Caco-2 (cell line): ENCODE measurements at regions not wholly inside any gene's neighbourhood (a gene's known extent, or its start where the extent isn't known, plus 50 kb on each side); places are given as distances from the start of the nearest gene placed in this dataset.

ENCODE experiments used
- BruUV-seq: library from RNA; stranded (reverse); fragments of 400-500 nt; replicated peaks from 2 replicates; lab custom pipeline; 2021; lab: Mats Ljungman, UMichigan
- CTCF ChIA-PET: fragments of 300-600 bp; sonication (Branson Sonifier 250); formaldehyde crosslinking; loops from one replicate; lab custom pipeline; 2022; ENCODE audit warnings: antibody characterized with exemption; lab: Charles Lee
- POLR2A ChIA-PET: fragments of 300-600 bp; sonication (Branson Sonifier 250); formaldehyde crosslinking; loops from one replicate; lab custom pipeline; 2022; ENCODE audit warnings: antibody characterized with exemption; lab: Charles Lee
- DNase-seq, 2 experiments: peaks; one replicate each; pipeline versions ENCODE4 v3.0.0 to v3.0.0-alpha.2; 2020 to 2022
- H3K27me3 ChIP-seq: replicated peaks from 2 replicates; pipeline ENCODE4 v1.6.0; 2011; ENCODE audit warnings: low read length; ENCODE audit not compliant: control insufficient read depth, insufficient read depth
- H3K36me3 ChIP-seq: 2 replicates; pipeline ENCODE4 v1.5.1; 2011; ENCODE audit warnings: low read length; ENCODE audit not compliant: control insufficient read depth, insufficient read depth
- H3K4me1 ChIP-seq: fragments of 250-450 bp; sonication (Bioruptor Pico); 2 replicates; pipeline ENCODE4 v1.5.1; 2020; ENCODE audit warnings: mild to moderate bottlenecking
- H3K4me3 ChIP-seq: 2 replicates; pipeline ENCODE4 v1.5.1; 2011; ENCODE audit warnings: low read depth, mild to moderate bottlenecking, control low read depth, low read length
- H3K9me3 ChIP-seq: fragments of 250-450 bp; sonication (Bioruptor Pico); 2 replicates; pipeline ENCODE4 v1.5.1; 2020; ENCODE audit warnings: mild to moderate bottlenecking, moderate library complexity
- H3K27ac Mint-ChIP-seq: one replicate; pipeline ENCODE4 v1.8.0; 2022; ENCODE audit warnings: mixed read lengths; ENCODE audit not compliant: unreplicated experiment
- H3K27me3 Mint-ChIP-seq: one replicate; pipeline ENCODE4 v1.8.0; 2022; ENCODE audit warnings: mixed read lengths; ENCODE audit not compliant: insufficient read depth, unreplicated experiment
- H3K36me3 Mint-ChIP-seq: one replicate; pipeline ENCODE4 v1.8.0; 2022; ENCODE audit warnings: mild to moderate bottlenecking, mixed read lengths; ENCODE audit not compliant: insufficient read depth, unreplicated experiment
- H3K4me1 Mint-ChIP-seq: one replicate; pipeline ENCODE4 v1.8.0; 2022; ENCODE audit warnings: low read depth, mixed read lengths; ENCODE audit not compliant: unreplicated experiment
- H3K4me3 Mint-ChIP-seq: one replicate; pipeline ENCODE4 v1.8.0; 2022; ENCODE audit warnings: mild to moderate bottlenecking, moderate library complexity, mixed read lengths; ENCODE audit not compliant: unreplicated experiment
- H3K9me3 Mint-ChIP-seq: one replicate; pipeline ENCODE4 v1.8.0; 2022; ENCODE audit warnings: mixed read lengths; ENCODE audit not compliant: unreplicated experiment
- intact Hi-C: fragments of 100-400 bp; cut with micrococcal nuclease; formaldehyde crosslinking; loops from one replicate; pipeline ENCODE4 v1.10.0; 2022; ENCODE audit not compliant: unreplicated experiment
- TF ChIP-seq, protein P1 (sequence below), 2 experiments: fragments of 200-600 bp in 1 of 2; IDR thresholded peaks; 1 replicate in 1 of 2; 2 replicates in 1 of 2; pipeline versions ENCODE4 v1.5.1 to v1.8.0; 2011 to 2022; ENCODE audit warnings: antibody characterized with exemption in 1 of 2, control low read depth in 1 of 2, inconsistent platforms in 1 of 2, low read depth in 1 of 2, low read length in 1 of 2, mild to moderate bottlenecking in 1 of 2, moderate library complexity in 1 of 2; ENCODE audit not compliant: insufficient read depth in 1 of 2, severe bottlenecking in 1 of 2, unreplicated experiment in 1 of 2

DNA sequence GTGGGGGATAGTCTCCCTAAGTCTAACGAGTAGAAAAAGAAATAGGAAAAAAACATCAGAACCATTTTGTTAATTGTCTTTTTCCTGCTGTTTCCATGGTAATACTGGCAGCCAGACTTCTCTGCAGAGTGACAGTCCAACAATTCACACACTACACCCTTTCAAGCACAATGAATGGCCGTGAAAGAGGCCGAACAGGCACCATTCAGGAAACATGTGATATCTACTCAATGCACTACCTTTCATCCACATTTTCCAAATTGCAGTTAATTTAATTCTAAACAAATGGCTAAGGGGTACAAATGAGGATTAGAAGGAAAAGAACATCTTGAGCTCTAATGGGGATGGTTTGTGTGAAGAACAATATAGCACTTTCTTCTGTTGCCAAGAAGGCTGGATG is 358.5 kb upstream of the ANKRD30A start:
- H3K9me3 ChIP-seq: no peaks in the 10 kb centered on the region
- H3K27ac Mint-ChIP-seq: no peak overlapping the region
- no peak overlapping the region for H3K4me3 ChIP-seq
- H3K36me3 ChIP-seq: no peaks in the 10 kb centered on the region
- no peak overlapping the region for H3K4me3 Mint-ChIP-seq
- TF ChIP-seq, protein P1, sequence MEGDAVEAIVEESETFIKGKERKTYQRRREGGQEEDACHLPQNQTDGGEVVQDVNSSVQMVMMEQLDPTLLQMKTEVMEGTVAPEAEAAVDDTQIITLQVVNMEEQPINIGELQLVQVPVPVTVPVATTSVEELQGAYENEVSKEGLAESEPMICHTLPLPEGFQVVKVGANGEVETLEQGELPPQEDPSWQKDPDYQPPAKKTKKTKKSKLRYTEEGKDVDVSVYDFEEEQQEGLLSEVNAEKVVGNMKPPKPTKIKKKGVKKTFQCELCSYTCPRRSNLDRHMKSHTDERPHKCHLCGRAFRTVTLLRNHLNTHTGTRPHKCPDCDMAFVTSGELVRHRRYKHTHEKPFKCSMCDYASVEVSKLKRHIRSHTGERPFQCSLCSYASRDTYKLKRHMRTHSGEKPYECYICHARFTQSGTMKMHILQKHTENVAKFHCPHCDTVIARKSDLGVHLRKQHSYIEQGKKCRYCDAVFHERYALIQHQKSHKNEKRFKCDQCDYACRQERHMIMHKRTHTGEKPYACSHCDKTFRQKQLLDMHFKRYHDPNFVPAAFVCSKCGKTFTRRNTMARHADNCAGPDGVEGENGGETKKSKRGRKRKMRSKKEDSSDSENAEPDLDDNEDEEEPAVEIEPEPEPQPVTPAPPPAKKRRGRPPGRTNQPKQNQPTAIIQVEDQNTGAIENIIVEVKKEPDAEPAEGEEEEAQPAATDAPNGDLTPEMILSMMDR (IDR thresholded peaks at IDR 0.05; ENCODE audit: insufficient read depth in 1 of 2, low read depth in 1 of 2, low read length in 1 of 2, severe bottlenecking in 1 of 2, unreplicated experiment in 1 of 2): no peak
- no TSS peak for BruUV-seq
- H3K36me3 Mint-ChIP-seq: no peaks in the 10 kb centered on the region
- H3K27me3 Mint-ChIP-seq: peaks cover 3% of the 10 kb centered on the region
- ChIA-PET CTCF (no interaction called here), POLR2A (no interaction called here)
- intact Hi-C loops: no loop called here
- no peaks in the 10 kb centered on the region for H3K27me3 ChIP-seq
- no peaks in the 10 kb centered on the region for H3K4me1 Mint-ChIP-seq
- no peak for DNase-seq
- H3K4me1 ChIP-seq: no peaks in the 10 kb centered on the region
- no peaks in the 10 kb centered on the region for H3K9me3 Mint-ChIP-seq

DNA sequence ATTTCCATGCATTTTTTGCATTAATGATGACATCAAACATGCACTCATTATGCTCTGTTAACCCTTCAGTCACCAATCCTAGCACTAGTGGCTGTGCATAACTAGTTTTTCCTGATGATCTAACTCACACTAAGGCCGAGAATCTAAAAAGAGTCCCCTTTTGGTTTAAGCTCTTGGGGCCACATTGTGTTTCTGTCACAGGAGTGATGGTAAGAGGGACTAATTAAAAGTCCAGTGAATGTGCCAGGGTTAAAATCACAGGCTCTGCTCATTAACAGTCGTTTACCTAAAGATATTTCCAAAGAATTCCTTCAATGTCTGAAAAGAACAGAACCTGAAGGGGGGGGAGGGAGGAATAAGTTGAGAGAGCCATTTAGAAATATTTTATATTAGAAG is 359.0 kb upstream of the ANKRD30A start:
- no peak for DNase-seq
- H3K4me1 Mint-ChIP-seq: no peaks in the 10 kb centered on the region
- H3K27me3 Mint-ChIP-seq: peaks cover 3% of the 10 kb centered on the region
- H3K9me3 ChIP-seq: no peaks in the 10 kb centered on the region
- ChIA-PET CTCF (no interaction called here), POLR2A (no interaction called here)
- TF ChIP-seq, protein P1 (IDR thresholded peaks at IDR 0.05; ENCODE audit: insufficient read depth in 1 of 2, low read depth in 1 of 2, low read length in 1 of 2, severe bottlenecking in 1 of 2, unreplicated experiment in 1 of 2): no peak
- no peaks in the 10 kb centered on the region for H3K27me3 ChIP-seq
- no peaks in the 10 kb centered on the region for H3K4me1 ChIP-seq
- no peaks in the 10 kb centered on the region for H3K36me3 Mint-ChIP-seq
- H3K4me3 Mint-ChIP-seq: no peak overlapping the region
- intact Hi-C loops: no loop called here
- H3K9me3 Mint-ChIP-seq: no peaks in the 10 kb centered on the region
- no peaks in the 10 kb centered on the region for H3K36me3 ChIP-seq
- no peak overlapping the region for H3K4me3 ChIP-seq
- no peak overlapping the region for H3K27ac Mint-ChIP-seq
- no TSS peak for BruUV-seq

DNA sequence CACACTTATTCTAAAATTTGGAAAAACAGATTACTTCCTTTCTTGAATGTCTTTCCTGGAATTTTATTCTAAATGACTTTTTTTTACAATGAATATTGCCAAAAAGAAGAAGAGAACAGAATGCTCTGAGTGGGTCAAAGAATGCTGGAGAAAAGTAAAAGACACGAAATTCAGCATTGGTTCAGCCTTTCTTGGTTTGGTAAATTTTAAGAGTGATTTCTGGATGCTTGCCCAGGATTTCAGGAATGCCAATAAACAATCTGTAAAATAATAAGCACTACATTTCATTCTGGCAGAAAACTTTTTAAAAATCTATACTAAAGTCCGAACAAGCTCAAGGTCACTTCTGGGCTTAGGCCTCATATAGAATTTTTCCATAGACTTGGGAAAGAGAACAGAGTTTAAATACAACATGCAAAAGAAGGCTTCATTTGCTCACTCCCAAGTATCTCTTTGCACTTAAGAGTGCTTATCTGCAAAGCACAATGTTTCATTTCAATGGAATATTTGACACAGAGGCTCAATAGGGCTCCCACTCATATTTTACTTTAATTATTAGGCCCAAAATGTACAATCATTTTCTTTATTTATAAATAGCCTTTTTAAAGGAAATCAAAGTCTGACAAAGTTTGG is 359.5 kb upstream of the ANKRD30A start:
- POLR2A ChIA-PET: no interaction called here
- BruUV-seq: no TSS peak
- intact Hi-C loops: no loop called here
- H3K36me3 Mint-ChIP-seq: no peaks in the 10 kb centered on the region
- H3K4me1 Mint-ChIP-seq: no peaks in the 10 kb centered on the region
- no peak overlapping the region for H3K4me3 ChIP-seq
- no peak overlapping the region for H3K4me3 Mint-ChIP-seq
- no peaks in the 10 kb centered on the region for H3K27me3 Mint-ChIP-seq
- H3K27me3 ChIP-seq: no peaks in the 10 kb centered on the region
- no peak overlapping the region for H3K27ac Mint-ChIP-seq
- no peaks in the 10 kb centered on the region for H3K9me3 ChIP-seq
- H3K4me1 ChIP-seq: no peaks in the 10 kb centered on the region
- DNase-seq: no peak
- CTCF ChIA-PET: no interaction called here
- no peaks in the 10 kb centered on the region for H3K9me3 Mint-ChIP-seq
- H3K36me3 ChIP-seq: no peaks in the 10 kb centered on the region
- TF ChIP-seq, protein P1 (IDR thresholded peaks at IDR 0.05; ENCODE audit: insufficient read depth in 1 of 2, low read depth in 1 of 2, low read length in 1 of 2, severe bottlenecking in 1 of 2, unreplicated experiment in 1 of 2): no peak
